ENCODE measurements at regions not wholly inside any gene's neighbourhood (a gene's known extent, or its start where the extent isn't known, plus 50 kb on each side); places are given as distances from the start of the nearest gene placed in this dataset.

GRCh38 chr9:134537951-134538641 lies 103.5 kb upstream of the COL5A1 start:
- TF ChIP-seq ISL1 (CRISPR knock-in tag; IDR thresholded peaks at IDR 0.05) = no peak
- no peak for TF ChIP-seq ZC3H10 (CRISPR knock-in tag; IDR thresholded peaks at IDR 0.05)
- TF ChIP-seq TSHZ2 (CRISPR knock-in tag; IDR thresholded peaks at IDR 0.05) = no peak
- no peak for TF ChIP-seq OSR1 (CRISPR knock-in tag; IDR thresholded peaks at IDR 0.05)
- no peak for TF ChIP-seq ZFP3 (CRISPR knock-in tag; IDR thresholded peaks at IDR 0.05)
- no peak for TF ChIP-seq BACH2 (CRISPR knock-in tag; IDR thresholded peaks at IDR 0.05; ENCODE audit: borderline replicate concordance)
- no peak for TF ChIP-seq TCF4 (CRISPR knock-in tag; IDR thresholded peaks at IDR 0.05; ENCODE audit: borderline replicate concordance)
- no peak for TF ChIP-seq ZNF70 (CRISPR knock-in tag; IDR thresholded peaks at IDR 0.05)
- no peak for TF ChIP-seq ZNF565 (CRISPR knock-in tag; conservative IDR thresholded peaks at IDR 0.05; ENCODE audit: low read depth)
- no peak for TF ChIP-seq SNAI2 (CRISPR knock-in tag; IDR thresholded peaks at IDR 0.05)
- no peak for TF ChIP-seq PPARA (CRISPR knock-in tag; IDR thresholded peaks at IDR 0.05; ENCODE audit: borderline replicate concordance)
- no peak for TF ChIP-seq ZFP30 (CRISPR knock-in tag; IDR thresholded peaks at IDR 0.05)
- no peak for TF ChIP-seq TOX (CRISPR knock-in tag; IDR thresholded peaks at IDR 0.05; ENCODE audit: borderline replicate concordance)
- TF ChIP-seq CSRNP3 (CRISPR knock-in tag; IDR thresholded peaks at IDR 0.05) = no peak
- no peak for TF ChIP-seq ARNTL (CRISPR knock-in tag; IDR thresholded peaks at IDR 0.05; ENCODE audit: borderline replicate concordance, low read depth)
- no peak for TF ChIP-seq RARB (CRISPR knock-in tag; IDR thresholded peaks at IDR 0.05)
- no peak for TF ChIP-seq POU6F1 (CRISPR knock-in tag; IDR thresholded peaks at IDR 0.05; ENCODE audit: borderline replicate concordance, low read depth)
- no peak for TF ChIP-seq CSDC2 (CRISPR knock-in tag; IDR thresholded peaks at IDR 0.05)

GRCh38 chr9:134538856-134539566 lies 102.6 kb upstream of the COL5A1 start:
- no peak for ATAC-seq
- TF ChIP-seq OSR1 (CRISPR knock-in tag; IDR thresholded peaks at IDR 0.05) (no peak), ZNF8 (CRISPR knock-in tag; IDR thresholded peaks at IDR 0.05) (no peak), ZFP30 (CRISPR knock-in tag; IDR thresholded peaks at IDR 0.05) (no peak), SNAI2 (CRISPR knock-in tag; IDR thresholded peaks at IDR 0.05) (no peak), CREB5 (CRISPR knock-in tag; IDR thresholded peaks at IDR 0.05; ENCODE audit: low read depth) (no peak), POU6F1 (CRISPR knock-in tag; IDR thresholded peaks at IDR 0.05; ENCODE audit: borderline replicate concordance, low read depth) (no peak), ZFP3 (CRISPR knock-in tag; IDR thresholded peaks at IDR 0.05) (no peak), ZNF565 (CRISPR knock-in tag; conservative IDR thresholded peaks at IDR 0.05; ENCODE audit: low read depth) (no peak)

More at GRCh38 chr9:134537951-134538641, 103.5 kb upstream of the COL5A1 start:
- no peak for ATAC-seq

All from SK-N-SH treated with all-trans-retinoic acid at 6 μM for 48 hours (cell line).